K562 (cell line): ENCODE measurements at regions not wholly inside any gene's neighbourhood (a gene's known extent, or its start where the extent isn't known, plus 50 kb on each side); places are given as distances from the start of the nearest gene placed in this dataset.
A peak's percentile ranks its signal among the peaks of the same experiment; 100 is the strongest.

Experiments
- GTF2E2 ChIP-seq: fragments of 200-800 bp; sonication (Bioruptor generic); IDR thresholded peaks from 2 replicates; pipeline ENCODE4 v1.6.1; 2016; ENCODE audit warnings: missing genetic modification characterization, missing compliant biosample characterization
- HDAC6 ChIP-seq: IDR thresholded peaks from 2 replicates; pipeline ENCODE4 v1.6.1; 2012; ENCODE audit warnings: low read depth, mild to moderate bottlenecking, control low read depth, inconsistent platforms, low read length, moderate library complexity
- KDM1A ChIP-seq, 2 experiments: fragments of 450-650 bp; IDR thresholded peaks; 2 replicates each; pipeline ENCODE4 v1.6.1; 2016; ENCODE audit warnings: mild to moderate bottlenecking in 2 of 2
- KLF1 ChIP-seq: fragments of 450-650 bp; IDR thresholded peaks from 2 replicates; pipeline ENCODE4 v1.6.1; 2016; ENCODE audit warnings: missing genetic modification characterization, missing compliant biosample characterization
- KLF13 ChIP-seq: fragments of 450-650 bp; IDR thresholded peaks from 2 replicates; pipeline ENCODE4 v1.6.1; 2016; ENCODE audit warnings: missing genetic modification characterization, low read depth, mild to moderate bottlenecking, missing compliant biosample characterization, moderate library complexity, borderline replicate concordance
- KLF16 ChIP-seq: IDR thresholded peaks from 2 replicates; pipeline ENCODE4 v1.6.1; 2016; ENCODE audit warnings: antibody characterized with exemption
- MED1 ChIP-seq: sonication (generic); formaldehyde crosslinking; IDR thresholded peaks from 2 replicates; pipeline ENCODE4 v1.8.1; 2023; ENCODE audit warnings: missing genetic modification reagents, borderline replicate concordance
- NCOA4 ChIP-seq: fragments of 450-650 bp; IDR thresholded peaks from 2 replicates; pipeline ENCODE4 v1.6.1; 2018; ENCODE audit warnings: mild to moderate bottlenecking; ENCODE audit not compliant: partially characterized antibody
- POLR2H ChIP-seq: IDR thresholded peaks from 2 replicates; pipeline ENCODE4 v1.6.1; 2016; ENCODE audit warnings: missing genetic modification characterization, low read depth, mild to moderate bottlenecking, control low read depth, missing compliant biosample characterization, moderate library complexity
- RBFOX2 ChIP-seq: fragments of 200-400 bp; formaldehyde crosslinking; IDR thresholded peaks from 2 replicates; pipeline ENCODE4 v1.6.1; 2017; ENCODE audit warnings: low read depth, mild to moderate bottlenecking, low read length, moderate library complexity
- RBM25 ChIP-seq: fragments of 200-400 bp; formaldehyde crosslinking; IDR thresholded peaks from 2 replicates; pipeline ENCODE4 v1.6.1; 2018; ENCODE audit warnings: low read length, low read depth, moderate library complexity; ENCODE audit not compliant: severe bottlenecking
- SREBF2 ChIP-seq: sonication (generic); formaldehyde crosslinking; IDR thresholded peaks from 2 replicates; pipeline ENCODE4 v1.4.0; 2020; ENCODE audit warnings: mild to moderate bottlenecking, missing genetic modification reagents
- ZBTB7A ChIP-seq: IDR thresholded peaks from 2 replicates; pipeline ENCODE4 v1.6.1; 2011; ENCODE audit warnings: low read depth, mild to moderate bottlenecking, low read length, moderate library complexity, borderline replicate concordance; ENCODE audit not compliant: control insufficient read depth
- ZNF551 ChIP-seq: fragments of 250-450 bp; sonication (Bioruptor Pico); IDR thresholded peaks from 2 replicates; pipeline ENCODE4 v1.5.0; 2021; ENCODE audit warnings: mild to moderate bottlenecking, moderate library complexity
- TF ChIP-seq, protein P1 (sequence below): fragments of 450-650 bp; IDR thresholded peaks from 2 replicates; pipeline ENCODE4 v1.6.1; 2016; ENCODE audit warnings: low read depth, mild to moderate bottlenecking, moderate library complexity
- TF ChIP-seq, protein P2 (sequence below): sonication (generic); formaldehyde crosslinking; IDR thresholded peaks from 2 replicates; pipeline ENCODE4 v1.4.0; 2020; ENCODE audit warnings: mild to moderate bottlenecking, missing genetic modification reagents
- TF ChIP-seq, protein P3 (sequence below): fragments of 150-350 bp; IDR thresholded peaks from 2 replicates; pipeline ENCODE4 v1.6.1; 2014; ENCODE audit warnings: low read depth, mild to moderate bottlenecking, low read length, borderline replicate concordance
- TF ChIP-seq, protein P4 (sequence below): fragments of 250-450 bp; sonication (Bioruptor Pico); IDR thresholded peaks from 2 replicates; pipeline ENCODE4 v1.4.0; 2020

DNA sequence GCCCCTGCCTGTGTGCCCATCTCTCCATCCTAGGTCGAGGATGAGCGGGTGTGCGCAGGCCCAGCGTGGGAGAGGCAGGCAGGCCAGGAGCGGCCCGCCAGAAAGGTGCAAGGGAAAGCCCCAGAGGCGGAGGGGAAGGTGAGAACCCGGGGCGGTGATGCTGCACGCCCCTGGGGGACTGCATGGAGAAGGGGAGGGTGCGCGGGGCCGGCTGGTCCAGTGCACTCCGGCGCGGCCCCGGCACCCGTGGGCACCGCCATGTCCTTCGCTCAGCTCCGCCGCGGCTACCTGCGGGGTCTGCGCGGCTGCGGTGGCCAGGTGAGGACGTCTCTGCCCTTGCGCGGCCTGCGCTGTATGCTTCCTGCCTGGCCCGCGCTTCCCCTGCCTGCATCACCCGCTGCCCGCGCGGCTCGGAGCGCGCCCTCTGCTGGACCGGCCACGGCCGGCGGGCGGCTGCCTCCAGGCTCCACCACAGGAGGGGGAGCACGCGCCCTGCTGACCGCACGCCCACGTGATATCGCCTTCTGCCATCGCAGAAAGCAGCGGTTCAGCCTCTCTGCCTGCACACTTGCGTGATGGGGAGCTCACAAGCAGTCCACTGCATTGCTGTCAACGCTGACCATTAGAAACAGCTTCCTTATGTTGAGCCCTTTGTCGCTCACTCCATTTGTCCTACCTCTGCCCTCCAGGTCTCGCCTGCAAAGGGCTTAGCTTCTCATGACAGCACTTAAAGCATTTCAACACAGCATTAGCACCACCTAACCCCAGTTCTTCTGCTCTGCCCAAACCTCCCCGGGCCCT lies 73.9 kb downstream of the CXCL12 start (continued):
- TF ChIP-seq POLR2H (tag) (no peak), GTF2E2 (tag) (no peak), NCOA4 (no peak), MED1 (CRISPR knock-in tag) (no peak), RBFOX2 (peak; percentile 64), KDM1A (IDR thresholded peaks at IDR 0.05) (peak in 1 of 2 experiments; percentile 25; a peak in 1 of 4 replicates), RBM25 (peak; percentile 74), ZBTB7A (no peak), ZNF551 (CRISPR knock-in tag) (no peak), SREBF2 (CRISPR knock-in tag) (no peak), KLF1 (tag) (0 out of 2 replicates have a peak, but pooled peaks have one; percentile 20), HDAC6 (no peak), KLF13 (0 out of 2 replicates have a peak, but pooled peaks have one; percentile 34), KLF16 (peak; percentile 59)
- TF ChIP-seq, protein P1, sequence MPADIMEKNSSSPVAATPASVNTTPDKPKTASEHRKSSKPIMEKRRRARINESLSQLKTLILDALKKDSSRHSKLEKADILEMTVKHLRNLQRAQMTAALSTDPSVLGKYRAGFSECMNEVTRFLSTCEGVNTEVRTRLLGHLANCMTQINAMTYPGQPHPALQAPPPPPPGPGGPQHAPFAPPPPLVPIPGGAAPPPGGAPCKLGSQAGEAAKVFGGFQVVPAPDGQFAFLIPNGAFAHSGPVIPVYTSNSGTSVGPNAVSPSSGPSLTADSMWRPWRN = peak; percentile 81
- TF ChIP-seq, protein P2, sequence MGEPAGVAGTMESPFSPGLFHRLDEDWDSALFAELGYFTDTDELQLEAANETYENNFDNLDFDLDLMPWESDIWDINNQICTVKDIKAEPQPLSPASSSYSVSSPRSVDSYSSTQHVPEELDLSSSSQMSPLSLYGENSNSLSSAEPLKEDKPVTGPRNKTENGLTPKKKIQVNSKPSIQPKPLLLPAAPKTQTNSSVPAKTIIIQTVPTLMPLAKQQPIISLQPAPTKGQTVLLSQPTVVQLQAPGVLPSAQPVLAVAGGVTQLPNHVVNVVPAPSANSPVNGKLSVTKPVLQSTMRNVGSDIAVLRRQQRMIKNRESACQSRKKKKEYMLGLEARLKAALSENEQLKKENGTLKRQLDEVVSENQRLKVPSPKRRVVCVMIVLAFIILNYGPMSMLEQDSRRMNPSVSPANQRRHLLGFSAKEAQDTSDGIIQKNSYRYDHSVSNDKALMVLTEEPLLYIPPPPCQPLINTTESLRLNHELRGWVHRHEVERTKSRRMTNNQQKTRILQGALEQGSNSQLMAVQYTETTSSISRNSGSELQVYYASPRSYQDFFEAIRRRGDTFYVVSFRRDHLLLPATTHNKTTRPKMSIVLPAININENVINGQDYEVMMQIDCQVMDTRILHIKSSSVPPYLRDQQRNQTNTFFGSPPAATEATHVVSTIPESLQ (CRISPR knock-in tag) = no peak
- TF ChIP-seq, protein P3, sequence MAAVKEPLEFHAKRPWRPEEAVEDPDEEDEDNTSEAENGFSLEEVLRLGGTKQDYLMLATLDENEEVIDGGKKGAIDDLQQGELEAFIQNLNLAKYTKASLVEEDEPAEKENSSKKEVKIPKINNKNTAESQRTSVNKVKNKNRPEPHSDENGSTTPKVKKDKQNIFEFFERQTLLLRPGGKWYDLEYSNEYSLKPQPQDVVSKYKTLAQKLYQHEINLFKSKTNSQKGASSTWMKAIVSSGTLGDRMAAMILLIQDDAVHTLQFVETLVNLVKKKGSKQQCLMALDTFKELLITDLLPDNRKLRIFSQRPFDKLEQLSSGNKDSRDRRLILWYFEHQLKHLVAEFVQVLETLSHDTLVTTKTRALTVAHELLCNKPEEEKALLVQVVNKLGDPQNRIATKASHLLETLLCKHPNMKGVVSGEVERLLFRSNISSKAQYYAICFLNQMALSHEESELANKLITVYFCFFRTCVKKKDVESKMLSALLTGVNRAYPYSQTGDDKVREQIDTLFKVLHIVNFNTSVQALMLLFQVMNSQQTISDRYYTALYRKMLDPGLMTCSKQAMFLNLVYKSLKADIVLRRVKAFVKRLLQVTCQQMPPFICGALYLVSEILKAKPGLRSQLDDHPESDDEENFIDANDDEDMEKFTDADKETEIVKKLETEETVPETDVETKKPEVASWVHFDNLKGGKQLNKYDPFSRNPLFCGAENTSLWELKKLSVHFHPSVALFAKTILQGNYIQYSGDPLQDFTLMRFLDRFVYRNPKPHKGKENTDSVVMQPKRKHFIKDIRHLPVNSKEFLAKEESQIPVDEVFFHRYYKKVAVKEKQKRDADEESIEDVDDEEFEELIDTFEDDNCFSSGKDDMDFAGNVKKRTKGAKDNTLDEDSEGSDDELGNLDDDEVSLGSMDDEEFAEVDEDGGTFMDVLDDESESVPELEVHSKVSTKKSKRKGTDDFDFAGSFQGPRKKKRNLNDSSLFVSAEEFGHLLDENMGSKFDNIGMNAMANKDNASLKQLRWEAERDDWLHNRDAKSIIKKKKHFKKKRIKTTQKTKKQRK = no peak
- TF ChIP-seq, protein P4, sequence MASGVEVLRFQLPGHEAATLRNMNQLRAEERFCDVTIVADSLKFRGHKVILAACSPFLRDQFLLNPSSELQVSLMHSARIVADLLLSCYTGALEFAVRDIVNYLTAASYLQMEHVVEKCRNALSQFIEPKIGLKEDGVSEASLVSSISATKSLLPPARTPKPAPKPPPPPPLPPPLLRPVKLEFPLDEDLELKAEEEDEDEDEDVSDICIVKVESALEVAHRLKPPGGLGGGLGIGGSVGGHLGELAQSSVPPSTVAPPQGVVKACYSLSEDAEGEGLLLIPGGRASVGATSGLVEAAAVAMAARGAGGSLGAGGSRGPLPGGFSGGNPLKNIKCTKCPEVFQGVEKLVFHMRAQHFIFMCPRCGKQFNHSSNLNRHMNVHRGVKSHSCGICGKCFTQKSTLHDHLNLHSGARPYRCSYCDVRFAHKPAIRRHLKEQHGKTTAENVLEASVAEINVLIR (CRISPR knock-in tag) = no peak
